ENCODE measurements at regions not wholly inside any gene's neighbourhood (a gene's known extent, or its start where the extent isn't known, plus 50 kb on each side); places are given as distances from the start of the nearest gene placed in this dataset.

- no peak for DNase-seq (ENCODE audit: low read depth in 2 of 3, low spot score in 2 of 3)
Measured at GRCh38 chr1:164240081-164240480, 318.9 kb upstream of the PBX1 start.

DNA sequence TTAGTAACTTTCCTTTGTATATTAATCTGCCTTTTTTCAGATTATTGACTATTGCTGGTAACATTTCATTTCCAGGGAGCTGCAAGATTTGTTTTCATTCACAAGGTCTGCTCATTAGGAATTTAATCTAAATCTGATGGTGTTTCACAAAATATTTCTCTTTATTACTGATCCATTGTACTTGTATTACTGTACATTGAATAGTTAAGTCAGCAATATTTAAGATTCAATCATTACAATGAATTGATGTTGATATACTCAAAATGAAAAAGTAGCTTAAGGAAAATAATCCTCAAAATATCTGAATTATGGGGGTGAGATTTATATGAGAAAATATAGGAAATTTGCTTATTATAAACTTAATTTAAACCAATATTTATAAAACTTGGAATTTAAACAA, 308.6 kb upstream of the PBX1 start:
- no peak for DNase-seq (ENCODE audit: low read depth in 2 of 3, low spot score in 2 of 3)

DNA sequence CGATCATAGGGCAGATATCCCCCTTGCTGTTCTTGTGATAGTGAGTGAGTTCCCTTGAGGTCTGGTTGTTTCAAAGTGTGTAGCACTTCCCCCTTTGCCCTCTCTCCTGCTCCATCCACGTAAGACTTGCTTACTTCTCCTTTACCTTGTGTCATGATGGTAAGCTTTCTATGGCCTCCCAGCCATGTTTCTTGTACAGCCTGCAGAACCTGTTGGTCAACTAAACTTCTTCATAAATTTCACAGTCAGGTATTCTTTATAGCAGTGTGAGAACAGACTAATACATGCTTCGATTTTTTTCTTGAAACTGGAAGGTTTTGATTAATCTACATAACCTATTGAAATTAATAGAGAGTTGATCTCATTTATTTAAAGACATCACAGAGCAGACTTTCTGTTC, 302.5 kb upstream of the PBX1 start:
- DNase-seq (ENCODE audit: low read depth in 2 of 3, low spot score in 2 of 3) = no peak

DNA sequence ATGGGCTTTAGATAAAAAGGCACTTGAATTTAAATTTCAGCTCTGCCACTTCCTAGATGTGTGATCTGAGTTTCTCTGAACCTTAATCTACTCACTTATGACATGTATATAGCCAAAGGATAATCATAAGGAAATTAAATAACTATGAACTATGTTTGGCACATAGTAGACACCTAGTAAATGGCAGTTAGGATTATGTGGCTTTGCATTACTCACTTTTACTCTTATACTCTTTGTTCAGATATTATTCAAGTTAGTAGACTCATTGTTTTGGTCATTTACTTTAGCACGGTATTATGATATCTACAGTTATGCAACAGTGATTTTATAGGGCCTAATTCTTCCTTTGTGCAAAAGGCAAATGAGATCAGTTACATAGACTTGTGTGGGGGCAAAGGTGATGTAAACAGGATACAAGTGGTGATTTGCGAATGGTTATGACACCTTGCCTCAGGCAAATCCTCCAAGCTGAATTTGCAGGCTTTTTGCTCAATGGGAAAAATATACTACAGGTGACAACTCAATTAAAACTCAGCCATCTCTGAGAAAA, 297.2 kb upstream of the PBX1 start:
- DNase-seq (ENCODE audit: low read depth in 2 of 3, low spot score in 2 of 3) = no peak

- DNase-seq (ENCODE audit: low read depth in 2 of 3, low spot score in 2 of 3) = no peak
Measured at GRCh38 chr1:164263540-164263939, 295.4 kb upstream of the PBX1 start.

DNA sequence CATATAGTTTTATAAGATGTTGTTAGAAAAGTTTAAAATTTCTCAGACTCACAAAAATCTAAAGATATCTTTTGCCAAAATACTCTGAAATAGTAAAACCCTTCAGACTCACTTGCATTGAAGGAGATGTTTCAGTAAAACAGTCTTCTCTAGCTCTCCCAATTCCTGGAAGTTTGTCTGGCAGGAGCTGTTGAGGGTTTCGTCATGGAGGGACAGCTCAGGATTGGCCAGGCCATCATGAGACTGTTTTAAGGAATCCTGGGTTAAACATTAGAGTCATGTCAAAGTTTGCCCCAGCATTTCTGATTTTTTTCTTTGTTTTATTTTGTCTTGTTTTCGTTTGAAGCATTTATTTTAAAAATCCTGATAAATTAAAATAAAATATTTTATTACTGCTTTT, 293.8 kb upstream of the PBX1 start:
- no peak for DNase-seq (ENCODE audit: low read depth in 2 of 3, low spot score in 2 of 3)

GRCh38 chr1:164272156-164272555, 286.8 kb upstream of the PBX1 start:
- no peak for DNase-seq (ENCODE audit: low read depth in 2 of 3, low spot score in 2 of 3)

DNA sequence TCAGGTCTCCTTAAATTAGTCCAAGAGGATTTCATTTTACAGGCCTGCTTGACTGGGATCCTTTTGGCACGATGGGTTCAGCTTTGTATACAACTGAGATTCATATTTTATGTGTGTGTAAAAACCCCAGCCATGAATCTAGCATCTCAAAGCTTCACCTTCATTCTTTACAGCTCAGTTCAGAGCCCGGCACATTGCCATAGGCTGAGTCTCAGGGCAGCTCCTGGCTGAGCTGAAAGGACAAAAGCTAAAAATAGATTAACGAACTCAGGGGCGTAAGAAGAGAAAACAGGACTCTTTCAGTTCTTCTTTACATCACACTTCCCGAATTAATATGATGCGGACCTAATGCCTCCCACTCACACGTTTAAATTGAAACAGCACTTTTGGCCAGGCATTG, 262.8 kb upstream of the PBX1 start:
- no peak for DNase-seq (ENCODE audit: low read depth in 2 of 3, low spot score in 2 of 3)

DNA sequence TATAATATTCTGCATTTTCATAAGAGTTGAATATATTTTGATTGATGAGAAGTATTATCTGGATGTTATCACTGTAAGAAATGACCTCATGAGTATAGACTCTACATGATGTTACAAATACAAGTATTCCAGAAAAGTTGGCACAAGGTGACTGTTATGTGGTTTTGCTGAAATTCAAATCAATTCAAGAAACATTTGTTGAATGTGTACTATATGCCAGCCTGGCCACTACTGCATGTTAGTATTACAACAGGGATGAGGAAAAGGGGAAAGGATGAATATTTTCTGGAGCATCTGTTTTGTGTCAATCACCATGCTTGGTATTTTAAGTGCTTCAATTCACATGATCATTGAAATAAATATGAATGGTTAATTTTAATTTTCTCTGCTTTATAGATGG, 250.9 kb upstream of the PBX1 start:
- DNase-seq (ENCODE audit: low read depth in 2 of 3, low spot score in 2 of 3) = no peak

DNA sequence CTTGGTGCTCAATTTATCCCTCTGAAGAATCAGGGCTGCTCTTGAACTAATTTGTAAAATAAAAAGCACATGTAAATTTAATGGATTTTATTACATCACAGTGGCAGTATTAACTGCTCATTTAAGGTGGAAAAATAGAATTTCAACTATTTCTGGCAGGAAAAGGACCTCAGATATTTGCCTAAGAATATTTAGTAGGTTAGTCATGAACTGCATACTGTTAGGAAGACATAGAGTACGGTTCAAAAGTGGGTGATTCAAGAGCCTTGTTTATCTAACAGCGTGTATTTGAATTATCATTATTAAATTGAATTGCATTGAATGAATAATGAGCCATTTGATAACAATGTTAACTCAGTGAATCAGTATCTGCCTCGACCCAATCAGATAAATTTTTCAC, 248.8 kb upstream of the PBX1 start:
- no peak for DNase-seq (ENCODE audit: low read depth in 2 of 3, low spot score in 2 of 3)

GRCh38 chr1:164311377-164311776, 247.6 kb upstream of the PBX1 start:
- DNase-seq (ENCODE audit: low read depth in 2 of 3, low spot score in 2 of 3) = no peak

- no peak for DNase-seq (ENCODE audit: low read depth in 2 of 3, low spot score in 2 of 3)
Measured at GRCh38 chr1:164320790-164321731, 237.9 kb upstream of the PBX1 start.

DNA sequence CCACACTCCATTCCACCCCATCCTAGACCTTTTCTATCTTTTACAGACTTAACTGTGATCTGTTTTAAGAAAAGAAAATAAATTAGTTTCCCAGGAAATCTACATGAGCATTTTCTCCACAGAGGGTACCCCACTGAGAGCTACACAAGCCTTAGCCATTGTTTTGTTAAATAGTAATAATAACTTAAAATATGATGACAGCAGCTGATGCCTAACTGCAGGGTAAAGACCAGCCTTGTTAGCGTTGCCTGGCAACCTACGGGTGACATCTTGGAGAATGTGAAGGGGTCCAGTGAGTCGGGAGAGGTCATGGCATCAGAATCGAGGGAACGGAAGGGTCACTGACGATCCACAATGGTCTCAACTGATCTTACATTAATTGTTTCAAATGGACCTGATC, 233.2 kb upstream of the PBX1 start:
- DNase-seq (ENCODE audit: low read depth in 2 of 3, low spot score in 2 of 3) = no peak

- DNase-seq (ENCODE audit: low read depth in 2 of 3, low spot score in 2 of 3) = no peak
Measured at GRCh38 chr1:164333387-164333786, 225.6 kb upstream of the PBX1 start.

GRCh38 chr1:164337394-164337793, 221.6 kb upstream of the PBX1 start:
- no peak for DNase-seq (ENCODE audit: low read depth in 2 of 3, low spot score in 2 of 3)

DNA sequence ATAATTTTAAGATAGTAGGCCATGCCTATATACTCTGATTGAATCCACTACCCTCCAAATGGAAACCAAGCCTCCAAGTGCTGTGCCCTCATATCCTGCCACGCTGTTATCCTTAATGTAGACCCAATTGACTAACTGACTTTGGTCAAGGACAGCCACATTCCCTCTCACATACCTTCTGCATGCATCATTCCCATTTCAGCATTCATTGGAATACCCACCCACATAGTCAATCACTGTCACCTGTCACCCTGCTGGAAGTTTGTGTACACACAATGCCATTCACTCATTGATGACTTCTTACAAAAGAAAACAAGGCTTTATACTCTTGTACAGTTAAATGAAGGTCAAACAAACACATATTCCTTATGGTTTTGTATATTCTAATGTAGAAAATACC, 221.1 kb upstream of the PBX1 start:
- no peak for DNase-seq (ENCODE audit: low read depth in 2 of 3, low spot score in 2 of 3)

- no peak for DNase-seq (ENCODE audit: low read depth in 2 of 3, low spot score in 2 of 3)
Measured at GRCh38 chr1:164343189-164343588, 215.8 kb upstream of the PBX1 start.

DNA sequence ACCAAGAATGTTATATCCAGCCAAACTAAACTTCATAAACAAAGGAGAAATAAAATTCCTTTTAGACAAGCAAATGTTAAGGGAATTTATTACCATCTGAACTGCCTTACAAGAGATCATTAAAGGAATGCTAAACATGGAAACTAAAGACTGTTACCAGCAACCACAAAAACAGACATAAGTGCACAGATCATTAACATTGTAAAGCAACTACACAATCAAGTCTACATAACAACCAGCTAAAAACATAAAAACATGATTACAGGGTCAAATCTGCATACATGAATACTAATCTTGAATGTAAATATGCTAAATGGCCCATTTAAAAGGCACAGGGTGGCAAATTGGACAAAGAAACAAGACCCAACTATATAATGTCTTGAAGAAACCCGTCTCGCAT, 211.0 kb upstream of the PBX1 start:
- DNase-seq (ENCODE audit: low read depth in 2 of 3, low spot score in 2 of 3) = no peak

DNA sequence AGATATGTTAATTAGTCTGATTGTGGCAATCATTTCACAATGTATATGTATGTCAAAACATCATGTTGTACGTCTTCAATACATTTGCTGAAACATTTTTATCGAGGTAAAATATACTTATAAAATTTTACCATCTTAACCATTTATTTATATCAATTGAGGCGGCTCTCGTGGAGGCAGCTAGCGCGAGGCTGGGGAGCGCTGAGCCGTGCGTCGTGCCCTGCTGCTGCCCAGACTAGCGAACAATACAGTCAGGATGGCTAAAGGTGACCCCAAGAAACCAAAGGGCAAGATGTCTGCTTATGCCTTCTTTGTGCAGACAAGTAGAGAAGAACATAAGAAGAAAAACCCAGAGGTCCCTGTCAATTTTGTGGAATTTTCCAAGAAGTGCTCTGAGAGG, 202.5 kb upstream of the PBX1 start:
- no peak for DNase-seq (ENCODE audit: low read depth in 2 of 3, low spot score in 2 of 3)

DNA sequence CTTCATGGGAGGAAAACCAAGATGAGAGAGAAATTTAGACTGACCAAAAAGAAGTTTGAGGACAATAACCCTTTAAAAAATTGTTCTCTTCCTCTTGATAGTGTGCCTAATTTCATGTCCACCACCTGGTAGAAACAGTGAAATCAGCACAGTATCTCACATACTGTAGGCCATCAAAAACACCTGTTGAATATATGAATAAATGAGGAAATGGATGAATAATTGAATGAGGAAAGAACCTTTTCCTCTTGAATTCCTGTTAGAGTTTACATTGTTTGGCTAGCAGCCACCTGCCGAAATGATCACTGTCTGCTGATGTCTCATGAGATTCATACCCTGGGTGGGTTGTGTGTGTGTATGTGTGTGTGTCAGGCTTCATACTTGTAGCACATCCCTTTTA, 198.7 kb upstream of the PBX1 start:
- DNase-seq (ENCODE audit: low read depth in 2 of 3, low spot score in 2 of 3) = no peak

DNA sequence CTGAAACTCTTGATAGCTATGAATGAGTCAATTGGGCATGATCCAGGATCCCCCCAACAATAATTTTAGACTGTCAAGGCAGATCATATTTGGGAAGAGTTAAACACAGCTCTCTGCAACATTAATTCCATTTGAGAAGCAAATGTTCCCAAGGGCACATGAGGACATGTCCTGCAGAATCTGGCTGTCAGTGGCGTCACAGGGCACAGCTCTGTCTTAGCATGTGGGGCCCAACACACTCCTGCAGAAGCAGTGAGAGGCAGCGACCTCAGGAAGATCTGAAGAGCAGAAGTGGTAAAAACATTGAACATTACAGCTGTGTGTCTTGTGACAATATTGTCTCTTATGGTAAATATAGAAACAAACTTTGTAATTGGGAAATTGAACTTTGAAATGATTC, 197.1 kb upstream of the PBX1 start:
- no peak for DNase-seq (ENCODE audit: low read depth in 2 of 3, low spot score in 2 of 3)

GRCh38 chr1:164363980-164364379, 195.0 kb upstream of the PBX1 start:
- DNase-seq (ENCODE audit: low read depth in 2 of 3, low spot score in 2 of 3) = no peak

GRCh38 chr1:164366014-164366413, 193.0 kb upstream of the PBX1 start:
- no peak for DNase-seq (ENCODE audit: low read depth in 2 of 3, low spot score in 2 of 3)
